Colonic mucosa (tissue), 4 donors: ENCODE measurements at regions not wholly inside any gene's neighbourhood (a gene's known extent, or its start where the extent isn't known, plus 50 kb on each side); places are given as distances from the start of the nearest gene placed in this dataset.
A peak's percentile ranks its signal among the peaks of the same experiment; 100 is the strongest.

Source experiments
- DNase-seq: peaks from one replicate; pipeline ENCODE4 v3.0.0-alpha.2; 2020
- H3K27ac ChIP-seq: fragments of 200-600 bp; one replicate; pipeline ENCODE4 v1.8.0; 2021
- H3K27me3 ChIP-seq: fragments of 200-600 bp; one replicate; pipeline ENCODE4 v1.8.0; 2021
- H3K36me3 ChIP-seq: fragments of 200-600 bp; one replicate; pipeline ENCODE4 v1.8.0; 2021
- H3K4me1 ChIP-seq: fragments of 200-600 bp; one replicate; pipeline ENCODE4 v1.8.0; 2021; ENCODE audit warnings: mild to moderate bottlenecking
- H3K4me3 ChIP-seq: fragments of 200-600 bp; one replicate; pipeline ENCODE4 v1.8.0; 2021
- H3K9ac ChIP-seq, 2 donors: one replicate each; pipeline ENCODE4 v1.7.0; 2013; ENCODE audit warnings: control low read depth in 2 of 2, low read depth in 2 of 2, low read length in 2 of 2
- H3K9me3 ChIP-seq: fragments of 200-600 bp; one replicate; pipeline ENCODE4 v1.8.0; 2021
- CTCF ChIP-seq: fragments of 200-600 bp; IDR thresholded peaks from one replicate; pipeline ENCODE4 v1.8.0; 2022; ENCODE audit warnings: antibody characterized with exemption, mild to moderate bottlenecking
- intact Hi-C: fragments of 100-400 bp; cut with DNase I; formaldehyde crosslinking; loops from one replicate; pipeline ENCODE4 v1.14.1; 2022
- donor health status: healthy.
- donor health status: DM: no; HTN: no; CAD: no.
- donor health status: DM: no; HTN: no; CAD: no.

GRCh38 chr5:167723254-167723871 is 568.1 kb upstream of the WWC1 start:
- H3K27ac ChIP-seq = no peak overlapping the region
- H3K27me3 ChIP-seq = no peaks in the 10 kb centered on the region
- intact Hi-C loops = loop anchor here (2.0 to 5.0 kb wide), 2 partner anchors 323 to 499 kb away; no protein-coding TSS in a partner anchor
- no peak overlapping the region for H3K9ac ChIP-seq
- TF ChIP-seq CTCF = peak; percentile 90
- H3K36me3 ChIP-seq = no peaks in the 10 kb centered on the region
- H3K4me1 ChIP-seq = no peaks in the 10 kb centered on the region
- H3K9me3 ChIP-seq = no peaks in the 10 kb centered on the region
- no peak overlapping the region for H3K4me3 ChIP-seq
- peak; percentile 73 for DNase-seq

- Histone ChIP-seq H3K9me3 (no peaks in the 10 kb centered on the region), H3K9ac (no peak overlapping the region), H3K4me1 (no peaks in the 10 kb centered on the region), H3K27me3 (no peaks in the 10 kb centered on the region), H3K36me3 (no peaks in the 10 kb centered on the region), H3K4me3 (no peak overlapping the region), H3K27ac (no peak overlapping the region)
- DNase-seq = no peak
- TF ChIP-seq CTCF = no peak
- intact Hi-C loops = no loop called here
Observed at GRCh38 chr5:167725264-167725663, 566.2 kb upstream of the WWC1 start.

DNA sequence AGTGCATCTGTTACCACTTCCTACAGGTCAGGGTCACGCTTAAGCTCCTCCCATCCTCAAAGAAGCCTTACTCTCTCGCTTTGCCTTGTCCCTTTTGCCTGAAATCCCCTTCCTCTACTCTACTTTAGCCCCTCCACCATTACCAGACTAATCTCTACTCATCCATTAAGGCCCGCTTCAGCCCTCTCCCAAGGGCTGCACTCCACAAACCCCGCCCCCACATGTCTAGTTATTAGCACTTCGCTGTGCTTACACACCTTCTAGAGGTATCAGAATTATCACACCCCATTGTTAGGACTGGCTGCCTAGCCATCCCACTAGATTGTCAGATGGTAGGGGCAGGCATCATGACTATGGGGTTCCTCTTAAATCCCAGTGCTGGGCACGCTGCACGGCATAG is 565.7 kb upstream of the WWC1 start:
- no peak overlapping the region for H3K4me3 ChIP-seq
- DNase-seq = no peak
- H3K9ac ChIP-seq = no peak overlapping the region
- no peak for TF ChIP-seq CTCF
- no peaks in the 10 kb centered on the region for H3K9me3 ChIP-seq
- no peaks in the 10 kb centered on the region for H3K36me3 ChIP-seq
- no peaks in the 10 kb centered on the region for H3K27me3 ChIP-seq
- no peaks in the 10 kb centered on the region for H3K4me1 ChIP-seq
- no peak overlapping the region for H3K27ac ChIP-seq
- intact Hi-C loops = no loop called here

DNA sequence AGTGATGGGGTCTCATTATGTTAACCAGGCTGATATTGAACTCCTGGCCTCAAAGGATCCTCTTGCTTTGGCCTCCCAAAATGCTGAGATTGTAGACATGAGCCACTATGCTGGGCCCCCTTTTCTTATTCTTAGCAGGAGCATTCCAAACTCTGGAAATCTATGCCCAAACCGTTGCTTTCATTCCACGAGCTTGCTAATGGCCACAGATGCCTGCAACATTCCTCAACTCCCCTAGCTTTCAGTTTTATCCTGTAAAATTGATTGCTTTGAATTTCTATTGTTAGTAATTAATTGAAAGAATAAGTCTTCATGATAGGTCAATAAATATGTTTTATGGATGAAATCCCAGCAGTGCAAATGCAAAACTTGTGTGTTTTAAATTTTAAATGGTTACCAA is 564.8 kb upstream of the WWC1 start:
- TF ChIP-seq CTCF = no peak
- intact Hi-C loops = no loop called here

GRCh38 chr5:167730121-167730520 is 561.3 kb upstream of the WWC1 start:
- intact Hi-C loops = no loop called here
- Histone ChIP-seq H3K9ac (no peak overlapping the region), H3K9me3 (no peaks in the 10 kb centered on the region), H3K4me1 (no peaks in the 10 kb centered on the region), H3K36me3 (no peaks in the 10 kb centered on the region), H3K27ac (no peak overlapping the region), H3K4me3 (no peak overlapping the region), H3K27me3 (no peaks in the 10 kb centered on the region)
- TF ChIP-seq CTCF = no peak
- DNase-seq = no peak

More for the DNA sequence above, 564.8 kb upstream of the WWC1 start:
- DNase-seq = no peak
- Histone ChIP-seq H3K27ac (no peak overlapping the region), H3K27me3 (no peaks in the 10 kb centered on the region), H3K9me3 (no peaks in the 10 kb centered on the region), H3K9ac (no peak overlapping the region), H3K4me3 (no peak overlapping the region), H3K4me1 (no peaks in the 10 kb centered on the region), H3K36me3 (no peaks in the 10 kb centered on the region)
